Natural killer cell (primary cell): ENCODE measurements at regions not wholly inside any gene's neighbourhood (a gene's known extent, or its start where the extent isn't known, plus 50 kb on each side); places are given as distances from the start of the nearest gene placed in this dataset.

ENCODE experiments used
- ATAC-seq, 3 donors: fragments of 150-1000 bp in 2 of 3; fragments of 200-7000 bp in 1 of 3; cut with Tn5 transposase; 1 replicate in 1 of 3; 2 replicates in 2 of 3; pipeline ENCODE4 v1.10.0; 2021; ENCODE audit warnings: mild to moderate bottlenecking in 2 of 3, moderate library complexity in 2 of 3
- DNase-seq, 2 donors: peaks; one replicate each; pipeline versions ENCODE4 v3.0.0 to v3.0.0-alpha.2; 2013 to 2021; ENCODE audit warnings: mixed read lengths in 1 of 2
- H3K27ac ChIP-seq: one replicate; pipeline ENCODE4 v1.5.1; 2013; ENCODE audit warnings: mild to moderate bottlenecking, low read length
- H3K27me3 ChIP-seq: one replicate; pipeline ENCODE4 v1.6.1; 2013; ENCODE audit warnings: low read length; ENCODE audit not compliant: control insufficient read depth, insufficient read depth
- H3K36me3 ChIP-seq: one replicate; pipeline ENCODE4 v1.6.1; 2013; ENCODE audit warnings: low read length; ENCODE audit not compliant: control insufficient read depth, insufficient read depth
- H3K4me1 ChIP-seq: one replicate; pipeline ENCODE4 v1.6.1; 2013; ENCODE audit warnings: low read length; ENCODE audit not compliant: control insufficient read depth, insufficient read depth
- H3K4me3 ChIP-seq: one replicate; pipeline ENCODE4 v1.5.1; 2013; ENCODE audit warnings: low read length
- H3K9me3 ChIP-seq: one replicate; pipeline ENCODE4 v1.6.1; 2013; ENCODE audit warnings: low read length; ENCODE audit not compliant: control insufficient read depth, insufficient read depth
- H3K27ac Mint-ChIP-seq, 2 donors: one replicate each; pipeline ENCODE4 v1.8.0; 2022; ENCODE audit warnings: mild to moderate bottlenecking in 2 of 2, mixed read lengths in 2 of 2, moderate library complexity in 1 of 2
- H3K27me3 Mint-ChIP-seq, 2 donors: one replicate each; pipeline ENCODE4 v1.8.0; 2022; ENCODE audit warnings: low read depth in 2 of 2, mixed read lengths in 2 of 2
- H3K36me3 Mint-ChIP-seq: one replicate; pipeline ENCODE4 v1.8.0; 2022; ENCODE audit warnings: mixed read lengths
- H3K4me1 Mint-ChIP-seq, 2 donors: one replicate each; pipeline ENCODE4 v1.8.0; 2022; ENCODE audit warnings: mixed read lengths in 2 of 2
- H3K4me3 Mint-ChIP-seq: one replicate; pipeline ENCODE4 v1.8.0; 2022; ENCODE audit warnings: mild to moderate bottlenecking, moderate library complexity, mixed read lengths
- H3K9me3 Mint-ChIP-seq, 2 donors: one replicate each; pipeline ENCODE4 v1.8.0; 2022; ENCODE audit warnings: mixed read lengths in 2 of 2
- WGBS: methylation state at CpG from one replicate; pipeline ENCODE4 v1.1.7; 2013; ENCODE audit warnings: missing lambda C conversion rate; ENCODE audit not compliant: insufficient coverage; 5-methylcytosine and 5-hydroxymethylcytosine counted together
- intact Hi-C: fragments of 100-400 bp; cut with micrococcal nuclease; formaldehyde crosslinking; loops from one replicate; pipeline ENCODE4 v1.14.2; 2022
- TF ChIP-seq, protein P1 (sequence below): fragments of 200-600 bp; IDR thresholded peaks from one replicate; pipeline ENCODE4 v1.8.0; 2022; ENCODE audit warnings: antibody characterized with exemption

DNA sequence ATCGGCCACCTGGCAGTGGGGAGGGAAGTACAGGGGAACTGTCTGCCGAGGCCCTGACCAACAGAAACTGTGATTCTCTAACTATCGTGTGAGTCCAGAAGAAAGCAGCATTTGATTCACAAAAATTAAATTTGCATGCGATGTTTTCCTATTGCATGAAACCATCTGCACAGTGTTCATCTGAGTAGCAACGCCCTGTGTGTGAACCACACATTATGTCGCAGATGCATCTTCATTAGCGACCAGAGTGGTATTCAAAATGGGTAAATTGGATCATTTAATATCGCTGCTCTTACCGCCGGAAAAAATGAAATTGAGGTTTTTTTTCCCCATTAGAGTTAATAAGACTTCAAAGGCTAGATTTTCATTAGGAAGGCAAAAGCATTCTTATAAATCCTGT is 260.6 kb downstream of the ABCC12 start:
- no peaks in the 10 kb centered on the region for H3K36me3 Mint-ChIP-seq
- TF ChIP-seq, protein P1, sequence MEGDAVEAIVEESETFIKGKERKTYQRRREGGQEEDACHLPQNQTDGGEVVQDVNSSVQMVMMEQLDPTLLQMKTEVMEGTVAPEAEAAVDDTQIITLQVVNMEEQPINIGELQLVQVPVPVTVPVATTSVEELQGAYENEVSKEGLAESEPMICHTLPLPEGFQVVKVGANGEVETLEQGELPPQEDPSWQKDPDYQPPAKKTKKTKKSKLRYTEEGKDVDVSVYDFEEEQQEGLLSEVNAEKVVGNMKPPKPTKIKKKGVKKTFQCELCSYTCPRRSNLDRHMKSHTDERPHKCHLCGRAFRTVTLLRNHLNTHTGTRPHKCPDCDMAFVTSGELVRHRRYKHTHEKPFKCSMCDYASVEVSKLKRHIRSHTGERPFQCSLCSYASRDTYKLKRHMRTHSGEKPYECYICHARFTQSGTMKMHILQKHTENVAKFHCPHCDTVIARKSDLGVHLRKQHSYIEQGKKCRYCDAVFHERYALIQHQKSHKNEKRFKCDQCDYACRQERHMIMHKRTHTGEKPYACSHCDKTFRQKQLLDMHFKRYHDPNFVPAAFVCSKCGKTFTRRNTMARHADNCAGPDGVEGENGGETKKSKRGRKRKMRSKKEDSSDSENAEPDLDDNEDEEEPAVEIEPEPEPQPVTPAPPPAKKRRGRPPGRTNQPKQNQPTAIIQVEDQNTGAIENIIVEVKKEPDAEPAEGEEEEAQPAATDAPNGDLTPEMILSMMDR, result no peak
- Histone ChIP-seq H3K4me3 (no peak overlapping the region), H3K27me3 (no peaks in the 10 kb centered on the region), H3K4me1 (no peaks in the 10 kb centered on the region), H3K27ac (no peak overlapping the region), H3K36me3 (no peaks in the 10 kb centered on the region), H3K9me3 (no peaks in the 10 kb centered on the region)
- peaks cover 6% of the 10 kb centered on the region in 2 donors for H3K9me3 Mint-ChIP-seq
- intact Hi-C loops, result no loop called here
- ATAC-seq (no peak), DNase-seq (no peak)
- H3K27ac Mint-ChIP-seq, result no peak overlapping the region
- H3K4me1 Mint-ChIP-seq, result no peaks in the 10 kb centered on the region
- H3K4me3 Mint-ChIP-seq, result no peak overlapping the region
- H3K27me3 Mint-ChIP-seq, result peaks cover 0 to 4% of the 10 kb centered on the region in 2 donors
- WGBS, result 92% methylated on average over 10 of the region's 10 CpGs

DNA sequence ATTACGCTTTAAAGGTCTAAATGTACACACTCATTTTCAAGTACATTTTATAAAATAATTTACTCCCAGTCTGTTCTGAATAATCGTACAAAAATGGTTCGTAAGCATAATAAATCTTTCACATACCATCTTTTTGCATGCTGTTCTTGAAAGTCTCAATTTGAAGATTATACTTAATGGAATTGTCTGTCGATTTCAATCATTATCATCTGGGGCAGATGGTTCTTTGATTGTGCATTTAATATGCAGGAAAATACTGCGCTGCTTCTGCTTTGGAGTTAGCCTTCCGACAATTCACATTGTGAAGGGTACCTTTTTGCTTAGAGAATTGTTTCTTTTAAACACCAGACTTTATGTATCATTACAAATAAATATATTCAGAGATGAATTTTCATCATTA is 262.8 kb downstream of the ABCC12 start:
- H3K27me3 ChIP-seq, result no peaks in the 10 kb centered on the region
- Mint-ChIP-seq H3K4me1 (no peaks in the 10 kb centered on the region), H3K36me3 (no peaks in the 10 kb centered on the region), H3K27me3 (peaks cover 0 to 8% of the 10 kb centered on the region in 2 donors), H3K27ac (no peak overlapping the region), H3K9me3 (peaks cover 0 to 5% of the 10 kb centered on the region in 2 donors), H3K4me3 (no peak overlapping the region)
- WGBS, result 94% methylated on average over 3 of the region's 6 CpGs
- no peak for DNase-seq
- TF ChIP-seq, protein P1, result no peak
- no peak overlapping the region for H3K4me3 ChIP-seq
- no peak for ATAC-seq
- H3K36me3 ChIP-seq, result no peaks in the 10 kb centered on the region
- no peaks in the 10 kb centered on the region for H3K4me1 ChIP-seq
- no peaks in the 10 kb centered on the region for H3K9me3 ChIP-seq
- intact Hi-C loops, result no loop called here
- no peak overlapping the region for H3K27ac ChIP-seq

DNA sequence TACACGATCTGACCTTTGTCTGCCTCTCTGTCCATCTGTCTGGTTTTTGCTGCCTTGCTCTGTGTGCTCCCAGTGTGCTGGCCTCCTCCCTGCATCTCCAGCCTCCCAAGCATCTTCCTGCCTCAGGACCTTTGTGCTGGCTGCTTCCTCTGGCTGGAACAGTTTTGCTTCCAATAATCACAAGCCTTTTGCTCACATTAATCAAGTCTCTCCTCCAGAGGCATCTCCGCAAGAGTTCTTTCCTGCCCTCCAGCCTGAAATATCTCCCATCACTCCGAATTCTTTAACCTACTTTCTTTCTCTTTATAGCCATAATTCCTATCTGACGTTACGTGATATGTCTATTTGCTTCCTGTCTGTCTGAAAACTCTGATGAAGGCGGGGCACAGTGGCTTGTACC is 267.1 kb downstream of the ABCC12 start:
- Mint-ChIP-seq H3K27me3 (peaks cover 0 to 6% of the 10 kb centered on the region in 2 donors), H3K36me3 (no peaks in the 10 kb centered on the region), H3K9me3 (no peaks in the 10 kb centered on the region), H3K4me3 (no peak overlapping the region), H3K27ac (no peak overlapping the region), H3K4me1 (no peaks in the 10 kb centered on the region)
- TF ChIP-seq, protein P1, result no peak
- Histone ChIP-seq H3K4me3 (no peak overlapping the region), H3K27me3 (peaks cover 3% of the 10 kb centered on the region), H3K27ac (no peak overlapping the region), H3K4me1 (no peaks in the 10 kb centered on the region), H3K9me3 (no peaks in the 10 kb centered on the region), H3K36me3 (no peaks in the 10 kb centered on the region)
- ATAC-seq (no peak), DNase-seq (no peak)
- intact Hi-C loops, result no loop called here
- 84% methylated on average over 6 of the region's 6 CpGs for WGBS

DNA sequence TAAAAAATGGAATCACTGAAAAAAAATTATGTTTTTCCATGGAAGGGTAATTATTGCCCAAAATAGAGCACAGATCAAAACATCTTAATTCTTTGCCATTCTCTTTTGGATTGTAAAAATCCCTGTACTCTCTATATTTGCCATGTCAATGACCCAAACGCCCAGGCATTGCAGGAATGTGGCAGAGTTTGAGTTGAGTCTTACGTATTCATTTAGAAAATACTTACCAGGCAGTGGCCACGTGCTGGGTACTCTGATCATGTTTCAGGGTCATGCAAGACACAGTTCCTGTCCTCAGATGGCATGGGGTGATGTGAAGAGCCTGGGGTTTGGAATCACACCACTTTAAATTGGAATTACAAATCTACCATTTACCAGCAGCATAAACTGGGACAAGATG is 267.7 kb downstream of the ABCC12 start:
- ATAC-seq (no peak), DNase-seq (no peak)
- Mint-ChIP-seq H3K4me1 (no peaks in the 10 kb centered on the region), H3K27me3 (peaks cover 0 to 6% of the 10 kb centered on the region in 2 donors), H3K4me3 (no peak overlapping the region), H3K36me3 (no peaks in the 10 kb centered on the region), H3K9me3 (no peaks in the 10 kb centered on the region), H3K27ac (no peak overlapping the region)
- intact Hi-C loops, result no loop called here
- H3K4me3 ChIP-seq, result no peak overlapping the region
- H3K27me3 ChIP-seq, result peaks cover 3% of the 10 kb centered on the region
- H3K9me3 ChIP-seq, result no peaks in the 10 kb centered on the region
- no peak overlapping the region for H3K27ac ChIP-seq
- WGBS, result 59% methylated on average over 3 of the region's 3 CpGs
- no peaks in the 10 kb centered on the region for H3K4me1 ChIP-seq
- H3K36me3 ChIP-seq, result no peaks in the 10 kb centered on the region
- TF ChIP-seq, protein P1, result no peak
